GM12874 (cell line): ENCODE measurements at regions not wholly inside any gene's neighbourhood (a gene's known extent, or its start where the extent isn't known, plus 50 kb on each side); places are given as distances from the start of the nearest gene placed in this dataset.

Source experiments
- CTCF ChIP-seq: IDR thresholded peaks from 2 replicates; pipeline ENCODE4 v1.5.1; 2011; ENCODE audit warnings: low read depth, mild to moderate bottlenecking, control low read depth, low read length, moderate library complexity; ENCODE audit not compliant: insufficient read depth

- no peak for TF ChIP-seq CTCF
Measured at GRCh38 chr22:22374579-22374978, 130.0 kb downstream of the VPREB1 start.

GRCh38 chr22:22375576-22376351 lies 131.2 kb downstream of the VPREB1 start:
- TF ChIP-seq CTCF: no peak

- TF ChIP-seq CTCF: no peak
Measured at GRCh38 chr22:22376352-22376706, 131.7 kb downstream of the VPREB1 start.

GRCh38 chr22:22377335-22377734 lies 131.2 kb downstream of the ZNF280B start:
- no peak for TF ChIP-seq CTCF

- no peak for TF ChIP-seq CTCF
Measured at GRCh38 chr22:22378446-22379415, 129.8 kb downstream of the ZNF280B start.

- peak; percentile 61 for TF ChIP-seq CTCF
Measured at GRCh38 chr22:22380098-22381030, 128.2 kb downstream of the ZNF280B start.

GRCh38 chr22:22384267-22384666 lies 124.3 kb downstream of the ZNF280B start:
- TF ChIP-seq CTCF: no peak
